ENCODE measurements at regions not wholly inside any gene's neighbourhood (a gene's known extent, or its start where the extent isn't known, plus 50 kb on each side); places are given as distances from the start of the nearest gene placed in this dataset.

DNA sequence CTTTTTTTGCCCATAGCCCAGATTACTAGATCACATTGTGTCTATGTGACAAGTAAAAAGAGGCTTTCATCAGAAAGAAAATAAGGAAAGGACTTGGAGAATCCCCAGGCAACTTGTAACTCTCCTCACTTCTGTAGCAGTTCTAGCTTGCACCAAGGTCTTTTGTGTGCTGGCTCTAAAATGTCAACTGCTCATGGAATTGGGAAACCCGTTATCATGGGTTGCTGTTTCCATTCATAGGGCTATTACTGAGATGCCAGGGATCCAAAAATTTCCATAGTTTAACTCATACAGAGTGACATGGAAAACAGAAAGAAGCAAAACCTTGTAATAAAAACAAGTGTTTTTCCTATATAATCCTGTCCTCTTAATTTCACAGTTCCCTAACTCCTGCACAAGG lies 123.9 kb upstream of the FBXL7 start:
- H3K4me3 ChIP-seq (ENCODE audit: low read depth, low read length), result no peak overlapping the region
- DNase-seq (ENCODE audit: low read depth), result no peak
- no peak for TF ChIP-seq CTCF (IDR thresholded peaks at IDR 0.05; ENCODE audit: low read depth, low read length, missing control alignments)

GRCh38 chr5:15375559-15375958 lies 124.4 kb upstream of the FBXL7 start:
- no peak for TF ChIP-seq CTCF (IDR thresholded peaks at IDR 0.05; ENCODE audit: low read depth, low read length, missing control alignments)
- H3K4me3 ChIP-seq (ENCODE audit: low read depth, low read length), result no peak overlapping the region
- no peak for DNase-seq (ENCODE audit: low read depth)

- no peak for TF ChIP-seq CTCF (IDR thresholded peaks at IDR 0.05; ENCODE audit: low read depth, low read length, missing control alignments)
- no peak overlapping the region for H3K4me3 ChIP-seq (ENCODE audit: low read depth, low read length)
- DNase-seq (ENCODE audit: low read depth), result no peak
Measured at GRCh38 chr5:15374886-15375285, 125.1 kb upstream of the FBXL7 start.

DNA sequence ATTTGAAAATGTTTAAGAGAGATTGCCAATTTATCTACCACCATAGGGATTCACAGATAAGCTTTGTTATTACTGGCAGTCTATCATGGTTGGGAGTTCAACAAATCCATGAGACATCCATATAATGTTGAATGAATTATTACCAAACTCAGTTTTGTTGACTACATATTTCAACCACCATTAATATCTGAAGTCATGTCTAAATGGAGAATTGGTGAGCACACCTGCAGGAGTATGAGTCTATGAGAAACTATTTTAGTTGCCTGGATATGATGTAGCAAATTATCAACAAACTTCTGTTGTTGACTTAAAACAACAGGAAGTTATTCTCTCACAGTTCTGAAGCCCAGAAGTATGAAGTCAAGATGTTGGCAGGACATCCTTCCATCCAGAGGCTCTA lies 126.8 kb upstream of the FBXL7 start:
- H3K4me3 ChIP-seq (ENCODE audit: low read depth, low read length), result no peak overlapping the region
- no peak for DNase-seq (ENCODE audit: low read depth)
- no peak for TF ChIP-seq CTCF (IDR thresholded peaks at IDR 0.05; ENCODE audit: low read depth, low read length, missing control alignments)

DNA sequence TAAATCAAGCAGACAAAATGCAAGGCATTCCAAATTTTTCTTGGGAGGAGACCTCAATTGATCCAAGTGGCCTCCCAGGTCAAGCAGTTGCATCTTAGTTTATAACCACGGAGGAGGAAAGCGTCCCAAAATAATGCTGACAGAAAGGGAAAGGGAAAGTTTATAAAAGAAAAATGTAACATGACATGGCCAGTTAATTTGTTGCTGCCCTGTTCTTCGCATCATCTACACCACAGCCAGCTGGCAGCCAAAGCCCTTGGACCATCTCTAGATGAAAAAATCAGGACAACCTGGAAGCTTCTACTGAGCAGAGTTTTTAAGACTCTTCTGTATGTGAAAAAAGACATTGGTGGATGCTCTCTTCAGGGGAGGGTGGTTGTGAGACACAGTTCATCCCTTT lies 128.8 kb upstream of the FBXL7 start:
- H3K4me3 ChIP-seq (ENCODE audit: low read depth, low read length), result no peak overlapping the region
- TF ChIP-seq CTCF (IDR thresholded peaks at IDR 0.05; ENCODE audit: low read depth, low read length, missing control alignments), result no peak
- DNase-seq (ENCODE audit: low read depth), result no peak

DNA sequence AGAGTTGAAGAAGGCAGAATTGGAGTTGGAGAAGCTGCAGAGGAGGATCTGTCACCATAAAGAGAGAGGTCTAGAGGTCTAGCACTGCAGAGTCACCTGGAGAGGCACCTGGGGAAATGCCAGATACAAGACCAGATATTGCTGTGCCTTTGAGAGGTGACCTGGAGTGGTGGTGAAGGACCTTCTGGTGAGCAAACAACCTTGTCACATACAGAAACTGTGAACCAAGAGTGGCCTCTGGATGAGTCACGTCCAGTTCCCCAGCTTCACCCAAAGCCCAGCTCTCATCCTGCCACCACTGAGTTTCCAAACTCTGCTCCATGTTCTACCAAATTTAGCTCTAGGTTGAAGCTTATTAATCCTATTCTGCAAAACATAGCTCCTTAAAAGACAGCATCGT lies 131.1 kb upstream of the FBXL7 start:
- no peak for TF ChIP-seq CTCF (IDR thresholded peaks at IDR 0.05; ENCODE audit: low read depth, low read length, missing control alignments)
- no peak overlapping the region for H3K4me3 ChIP-seq (ENCODE audit: low read depth, low read length)
- no peak for DNase-seq (ENCODE audit: low read depth)

DNA sequence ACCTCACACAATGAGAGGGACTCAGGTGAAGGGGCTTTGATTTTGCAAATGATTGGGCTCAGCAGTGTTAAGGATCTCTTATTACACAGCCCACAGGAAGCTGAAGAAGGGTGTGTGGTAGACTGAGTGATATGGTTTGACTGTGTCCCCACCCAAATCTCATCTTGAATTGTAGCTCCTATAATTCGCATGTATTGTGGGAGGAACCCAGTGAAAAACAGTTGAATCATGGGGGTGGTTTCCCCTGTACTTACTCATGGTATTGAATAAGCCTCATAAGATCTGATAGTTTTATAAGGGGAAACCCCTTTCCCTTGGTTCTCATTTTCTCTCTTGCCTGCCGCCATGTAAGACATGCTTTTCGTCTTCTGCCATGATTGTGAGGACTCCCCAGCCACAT lies 132.5 kb upstream of the FBXL7 start:
- no peak for TF ChIP-seq CTCF (IDR thresholded peaks at IDR 0.05; ENCODE audit: low read depth, low read length, missing control alignments)
- no peak overlapping the region for H3K4me3 ChIP-seq (ENCODE audit: low read depth, low read length)
- no peak for DNase-seq (ENCODE audit: low read depth)
